Embryonic facial prominence (tissue), 1 donor: ENCODE measurements at regions not wholly inside any gene's neighbourhood (a gene's known extent, or its start where the extent isn't known, plus 50 kb on each side); places are given as distances from the start of the nearest gene placed in this dataset.

Experiments used
- DNase-seq: peaks from one replicate; pipeline ENCODE4 v3.0.0-alpha.2; 2016; ENCODE audit errors: extremely low spot score

DNA sequence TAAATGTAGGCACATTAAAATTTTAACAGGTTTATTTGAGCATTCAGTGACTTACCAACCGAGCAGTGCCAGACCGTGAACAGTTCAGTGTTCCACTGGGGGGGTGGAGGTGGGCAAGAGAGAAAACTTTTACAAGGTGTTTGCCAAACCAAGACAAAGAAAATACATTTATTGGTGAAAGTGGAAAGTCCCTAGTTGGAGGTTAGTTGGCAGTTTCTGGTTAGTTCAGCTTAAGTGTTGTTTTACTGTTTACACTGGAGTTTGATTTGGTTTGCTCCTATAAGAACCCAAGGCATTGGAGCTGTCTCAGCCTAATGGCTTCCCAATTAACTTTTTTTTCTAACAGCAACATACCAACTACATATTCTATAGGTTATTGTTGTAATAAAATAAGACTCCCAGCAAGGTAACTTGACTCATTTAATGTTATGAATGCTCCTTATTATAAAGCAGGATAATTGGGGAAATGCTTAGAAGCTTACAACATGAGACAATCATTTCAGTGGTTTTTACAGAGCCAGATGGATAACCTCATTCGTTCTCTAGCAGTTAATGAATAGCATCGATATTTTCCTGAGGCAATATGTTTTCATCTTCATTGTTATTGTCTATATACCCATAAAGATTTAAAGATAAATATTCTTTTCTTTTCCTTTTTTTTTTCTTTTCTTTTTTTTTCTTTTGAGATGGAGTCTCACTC lies 115.8 kb downstream of the ETNK1 start:
- no peak for DNase-seq

DNA sequence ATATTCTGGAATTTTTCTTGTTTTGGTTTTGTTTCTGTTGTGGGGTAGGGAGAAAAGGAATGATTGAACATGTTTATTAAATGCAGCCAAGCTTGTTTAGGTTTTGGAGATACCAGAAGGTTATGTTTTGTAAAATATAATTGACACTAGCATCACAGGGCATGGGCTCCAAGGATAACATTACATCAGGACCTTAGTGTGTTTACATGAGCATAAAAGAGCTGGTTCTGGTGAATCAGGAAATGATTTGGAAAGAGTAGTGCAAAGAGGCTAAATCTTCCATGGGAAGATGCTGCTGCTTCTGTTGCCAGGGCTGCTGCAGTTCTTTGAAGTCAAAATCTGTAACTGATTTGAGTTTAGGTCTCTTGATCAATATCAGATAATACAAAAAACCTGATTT lies 118.7 kb downstream of the ETNK1 start:
- no peak for DNase-seq

DNA sequence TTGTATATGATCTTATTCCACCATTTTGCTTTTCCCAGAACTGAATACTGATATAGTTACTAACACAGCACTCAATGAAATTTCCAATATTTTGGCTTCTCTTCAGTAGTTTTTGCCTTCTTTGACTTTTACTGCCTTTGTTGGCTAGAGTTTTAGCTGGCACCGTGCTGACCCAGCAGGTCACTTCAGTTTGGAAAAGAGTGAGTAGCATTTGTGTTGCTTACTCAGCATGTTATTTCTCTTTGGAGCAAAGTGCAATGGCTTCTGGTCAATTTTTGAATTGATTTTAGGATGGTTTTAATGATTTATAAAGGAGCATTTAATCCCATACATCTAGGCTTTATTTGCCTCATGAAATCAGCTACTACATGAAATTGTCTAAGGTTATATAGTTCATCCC lies 119.2 kb downstream of the ETNK1 start:
- no peak for DNase-seq

DNA sequence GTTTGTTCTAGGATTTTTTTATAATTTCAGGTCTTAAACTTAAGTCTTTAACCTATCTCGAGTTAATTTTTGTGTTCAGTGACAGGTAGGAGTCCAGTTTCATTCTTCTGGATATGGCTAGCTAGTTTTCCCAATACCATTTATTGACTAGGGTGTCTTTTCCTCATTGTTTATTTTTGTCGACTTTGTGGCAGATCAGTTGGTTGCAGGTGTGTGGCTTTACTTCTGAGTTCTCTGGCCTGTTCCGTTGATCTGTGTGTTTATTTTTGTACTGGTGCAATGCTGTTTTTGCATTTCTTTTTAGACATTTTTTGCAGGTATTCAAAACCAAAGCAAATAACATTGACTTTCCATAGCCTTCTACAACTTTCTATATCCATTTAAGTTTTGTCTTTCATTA lies 121.7 kb downstream of the ETNK1 start:
- DNase-seq, result no peak

DNA sequence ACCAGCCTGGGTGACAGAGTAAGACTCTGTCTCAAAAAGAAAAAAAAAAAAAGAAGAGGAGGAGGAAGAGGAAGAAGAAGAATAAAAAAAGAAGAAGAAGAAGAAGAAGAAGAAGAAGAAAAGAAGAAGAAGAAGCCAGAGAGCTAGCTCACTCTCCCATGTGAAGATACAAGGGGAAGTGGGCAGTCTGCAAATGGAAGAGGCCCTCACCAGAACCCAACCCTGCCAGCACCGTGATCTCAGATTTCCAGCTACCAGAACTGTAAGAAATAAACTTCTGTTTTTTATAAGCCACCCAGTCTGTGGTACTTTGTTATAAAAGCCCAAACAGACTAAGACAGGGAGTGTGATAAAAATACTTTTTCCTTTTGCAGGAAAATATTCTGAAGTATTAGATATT lies 130.7 kb downstream of the ETNK1 start:
- DNase-seq, result no peak

DNA sequence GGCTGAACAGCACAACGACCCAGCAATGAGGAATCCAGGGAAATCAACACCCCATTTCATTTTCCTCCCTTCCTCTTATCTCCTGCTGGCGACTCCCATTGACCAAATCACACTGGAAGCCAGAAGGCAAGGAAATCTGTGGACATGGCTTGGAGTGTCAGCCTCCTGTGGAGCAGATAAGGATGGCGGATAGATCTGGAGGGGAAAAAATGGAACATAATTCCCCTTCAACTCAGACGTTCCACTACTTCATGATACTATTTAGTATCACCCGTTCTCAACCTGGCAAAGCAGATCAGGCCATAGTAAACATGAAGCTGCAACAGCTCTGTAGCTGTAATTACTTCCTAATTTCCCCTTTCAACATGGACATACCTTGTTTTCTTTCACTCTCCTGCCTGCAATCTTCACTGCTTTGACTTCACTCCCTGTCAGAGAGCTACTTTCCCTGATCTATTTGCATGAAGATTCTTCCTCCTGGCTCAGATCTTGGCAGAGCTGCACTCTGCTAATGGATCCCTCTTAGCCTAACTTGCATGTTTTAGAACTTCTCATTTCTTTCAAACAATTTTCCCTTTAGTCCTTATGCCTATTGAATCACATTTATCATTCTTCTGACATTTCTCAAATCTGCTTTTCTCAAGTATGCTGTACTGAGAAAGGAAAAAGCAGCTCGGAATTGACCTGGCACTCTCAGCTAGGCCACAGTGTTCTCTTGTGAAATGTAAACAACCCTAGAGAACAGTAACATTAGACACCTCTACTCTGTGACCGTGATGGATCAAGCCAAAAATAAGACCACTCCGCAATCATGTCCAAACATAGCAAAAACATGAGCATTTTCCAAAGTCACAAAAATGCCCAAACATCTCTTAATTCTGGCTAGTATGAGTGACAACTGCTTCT lies 135.1 kb downstream of the ETNK1 start:
- DNase-seq, result no peak

DNA sequence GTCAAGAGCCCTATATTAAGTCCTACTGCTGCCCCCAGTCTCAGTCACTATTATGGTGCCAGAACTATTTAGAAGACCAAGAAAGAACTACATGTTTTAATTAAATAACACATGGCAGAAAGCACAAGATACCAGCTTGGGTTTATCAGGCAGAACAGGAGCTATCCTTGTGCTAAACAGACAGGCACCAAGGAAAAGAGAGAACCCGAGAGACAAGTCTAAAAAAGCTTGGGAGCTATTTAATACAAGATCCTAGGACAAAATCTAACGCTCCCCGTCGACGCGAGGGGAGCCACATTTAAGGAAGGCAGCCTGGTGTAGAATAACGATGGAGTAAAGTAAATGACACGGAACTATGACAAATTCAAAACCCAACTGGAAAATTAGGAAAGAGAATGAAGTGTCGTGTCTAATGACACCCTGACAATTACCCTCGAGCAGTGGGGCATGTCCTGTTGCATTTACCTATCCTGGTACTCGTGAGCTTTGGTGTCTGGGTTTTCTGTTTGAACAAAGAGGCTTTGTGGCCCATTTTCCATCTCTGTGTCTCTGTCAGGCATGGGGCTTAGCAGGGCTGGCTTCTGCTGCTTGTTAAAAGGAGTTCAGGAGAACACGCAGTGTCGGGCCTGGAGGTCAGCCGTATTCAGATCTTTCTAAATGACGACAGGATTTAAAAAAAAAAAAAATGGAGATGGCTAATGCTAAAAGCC lies 140.6 kb downstream of the ETNK1 start:
- DNase-seq, result no peak

DNA sequence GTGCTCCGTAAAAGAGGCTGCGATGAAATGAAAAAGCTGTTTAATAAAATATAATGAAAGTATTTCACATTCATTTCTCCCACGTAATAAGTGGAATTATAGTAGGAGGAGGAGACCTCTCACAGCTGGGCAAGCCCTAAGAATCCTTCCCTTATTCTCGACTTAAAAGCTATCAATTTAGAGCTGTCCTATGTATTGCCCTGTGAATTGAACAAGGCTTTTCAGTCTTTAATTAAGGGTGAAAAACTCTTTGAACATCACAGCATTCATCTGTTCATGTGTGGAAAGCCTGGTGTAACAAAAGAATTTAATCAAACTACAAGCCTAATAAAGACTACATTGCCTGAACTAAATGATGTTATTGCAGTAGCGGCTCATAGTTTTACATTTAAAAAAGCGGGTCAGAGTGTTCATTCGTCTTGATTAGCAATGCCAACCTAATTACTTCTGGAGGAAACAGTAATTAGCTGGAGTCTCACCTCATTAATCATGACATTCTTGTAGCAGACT lies 142.0 kb downstream of the ETNK1 start:
- no peak for DNase-seq

DNA sequence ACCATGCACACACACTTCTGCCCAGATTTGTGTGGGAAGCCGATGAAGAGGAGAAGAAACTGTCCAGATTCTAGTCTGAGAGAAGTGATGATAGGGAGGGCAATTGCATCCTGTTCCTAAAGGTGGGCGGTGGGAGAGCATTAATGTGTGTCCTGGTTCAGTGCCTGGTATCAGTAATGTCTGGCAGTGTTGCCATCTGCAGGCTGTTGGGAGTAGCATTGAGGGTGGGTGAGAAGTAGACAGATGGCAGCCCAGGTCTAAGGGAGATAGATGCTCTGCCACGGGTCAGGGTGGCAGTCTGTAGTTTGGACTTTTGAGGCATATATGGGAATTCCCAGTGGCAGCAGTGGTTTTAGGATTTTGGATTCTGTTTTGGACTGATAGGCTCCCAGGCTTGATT lies 156.4 kb downstream of the ETNK1 start:
- DNase-seq, result no peak

DNA sequence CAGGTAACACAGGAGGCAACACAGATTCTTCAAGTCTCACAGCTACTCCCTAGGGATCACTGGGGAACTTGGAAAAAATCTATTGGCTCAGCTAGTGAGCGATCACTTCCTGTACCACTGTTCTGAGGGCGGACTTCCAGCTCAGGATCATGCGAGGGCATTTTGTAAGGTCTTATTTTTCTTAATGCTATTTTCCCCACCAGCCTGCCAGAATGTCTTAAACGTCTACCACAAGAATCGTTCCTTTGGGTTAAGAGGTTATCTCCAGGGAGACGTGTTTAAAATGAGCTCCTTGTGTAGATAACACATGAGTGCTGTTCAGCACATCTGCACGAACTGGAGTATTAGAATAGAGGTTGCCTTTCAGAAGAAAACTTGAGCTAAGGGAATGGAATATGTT lies 162.6 kb downstream of the ETNK1 start:
- DNase-seq, result no peak

DNA sequence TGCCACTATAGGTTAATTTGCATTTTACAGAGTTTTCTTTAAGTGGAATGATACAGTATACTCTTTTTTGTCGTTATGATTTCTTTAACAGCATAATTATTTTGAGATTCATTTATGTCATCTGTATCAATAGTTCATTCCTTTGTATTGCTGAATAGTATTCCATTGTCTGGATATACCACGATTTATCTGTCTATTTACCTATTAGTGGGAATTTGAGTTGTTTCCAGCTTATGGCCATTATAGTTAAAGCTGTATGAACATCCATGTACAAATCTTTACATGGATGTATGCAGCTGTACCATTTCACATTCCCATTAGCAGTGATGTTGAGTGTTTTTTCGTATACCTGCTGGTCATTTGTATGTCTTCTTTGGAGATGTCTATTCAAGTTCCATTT lies 163.9 kb downstream of the ETNK1 start:
- DNase-seq, result no peak

DNA sequence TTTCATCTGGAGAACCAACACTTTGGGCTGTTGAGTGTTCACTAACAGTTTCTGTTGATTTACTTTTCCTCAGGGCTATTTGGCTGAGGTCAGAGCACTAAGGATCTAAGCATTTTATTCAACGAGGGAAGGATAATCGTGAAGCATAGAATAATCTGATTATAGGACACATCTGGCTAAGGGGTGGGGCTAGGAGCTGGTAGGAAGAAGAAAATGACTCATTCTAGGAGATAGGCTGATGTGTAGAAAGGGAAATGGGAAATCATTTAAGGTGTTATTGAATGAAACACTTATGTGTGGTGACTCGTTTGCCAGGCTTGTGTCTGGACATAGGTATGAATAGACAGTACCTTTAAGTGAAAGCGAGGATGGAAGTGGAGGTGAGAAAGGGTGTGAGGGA lies 167.2 kb downstream of the ETNK1 start:
- DNase-seq, result no peak

DNA sequence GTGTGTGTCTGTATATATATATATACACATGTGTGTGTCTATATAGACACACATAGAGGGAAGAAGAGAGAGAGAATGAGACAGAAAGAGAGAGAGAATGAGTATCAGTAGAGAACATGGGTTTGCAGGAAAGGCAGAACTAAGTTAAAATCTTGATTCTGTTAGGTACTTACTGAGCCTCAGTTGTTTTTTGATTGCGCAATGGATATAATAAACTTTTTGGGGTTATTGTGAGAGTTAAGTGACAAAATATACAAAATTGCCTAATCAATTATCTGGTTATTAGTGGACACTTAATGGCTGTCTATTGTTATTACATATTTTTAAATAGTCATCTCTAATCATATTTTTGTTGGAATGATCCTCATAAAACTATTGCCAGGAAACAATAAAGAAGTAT lies 169.0 kb downstream of the ETNK1 start:
- no peak for DNase-seq

DNA sequence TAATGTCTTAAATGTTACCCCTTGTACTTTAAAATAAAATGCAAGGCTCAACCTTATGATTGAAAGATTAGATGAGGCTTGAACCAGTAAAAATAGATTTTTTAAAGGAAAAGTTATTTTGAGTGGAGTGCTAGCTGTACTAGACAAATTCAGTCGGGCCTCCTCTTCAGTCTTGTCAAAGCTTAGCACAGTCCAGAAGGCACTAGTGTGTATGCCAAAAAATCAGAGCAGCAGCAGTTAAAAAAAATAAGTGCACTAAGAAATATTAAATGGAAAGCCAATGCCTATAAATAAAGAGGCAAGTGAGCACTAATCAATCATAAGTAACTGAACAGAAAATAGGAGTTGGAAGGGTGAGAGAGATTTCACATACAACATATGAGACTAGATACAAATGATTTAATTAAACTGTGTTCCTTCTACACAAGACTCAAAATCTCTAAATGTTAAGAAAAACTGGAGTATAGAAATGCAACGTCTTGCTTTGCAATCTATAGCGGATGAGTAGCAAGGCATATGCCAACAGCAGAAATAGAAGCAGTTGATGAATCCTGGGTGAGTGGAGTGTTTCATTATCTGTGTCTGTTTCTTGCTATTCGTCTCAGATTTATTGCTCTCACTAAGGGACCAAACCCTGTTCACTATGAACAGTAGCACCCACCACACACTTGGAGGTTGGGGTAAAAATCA lies 172.1 kb downstream of the ETNK1 start:
- no peak for DNase-seq

DNA sequence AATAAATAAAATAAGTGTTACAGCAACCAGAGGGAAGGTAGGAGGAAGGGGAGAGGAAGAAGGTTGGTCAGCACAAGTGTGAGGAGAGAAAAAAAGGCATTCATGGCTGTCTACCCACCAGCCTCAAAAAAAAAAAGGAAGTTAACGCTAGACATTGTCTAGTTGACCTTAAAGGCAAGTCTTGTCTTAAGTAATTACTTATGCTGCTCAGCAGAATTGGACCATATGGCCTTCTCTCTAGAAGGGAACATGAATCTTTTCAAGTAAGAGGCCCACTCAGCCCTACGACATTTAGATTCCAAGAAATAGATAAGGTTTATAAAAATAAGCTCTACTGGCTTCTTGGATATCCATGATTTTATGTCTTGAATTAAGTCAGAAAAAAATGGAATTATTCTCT lies 172.7 kb downstream of the ETNK1 start:
- DNase-seq, result no peak

DNA sequence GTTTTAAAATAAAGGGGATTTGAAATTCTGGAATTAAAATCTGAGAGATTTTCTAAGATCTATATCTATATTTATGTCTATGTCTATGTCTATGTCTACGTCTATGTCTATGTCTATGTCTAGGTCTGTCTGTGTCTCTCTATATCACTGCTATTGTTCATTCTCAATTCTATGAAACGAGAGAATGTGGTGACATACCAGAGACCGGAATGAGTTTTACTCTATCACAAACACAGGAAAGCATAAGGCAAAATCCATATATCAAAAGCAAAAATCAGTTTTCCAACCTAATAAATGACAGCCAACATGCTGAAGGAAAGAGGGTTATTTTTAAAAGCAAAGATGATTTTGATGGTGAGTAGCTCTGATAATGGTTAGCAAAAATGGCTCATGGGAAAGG lies 173.1 kb downstream of the ETNK1 start:
- DNase-seq, result no peak

DNA sequence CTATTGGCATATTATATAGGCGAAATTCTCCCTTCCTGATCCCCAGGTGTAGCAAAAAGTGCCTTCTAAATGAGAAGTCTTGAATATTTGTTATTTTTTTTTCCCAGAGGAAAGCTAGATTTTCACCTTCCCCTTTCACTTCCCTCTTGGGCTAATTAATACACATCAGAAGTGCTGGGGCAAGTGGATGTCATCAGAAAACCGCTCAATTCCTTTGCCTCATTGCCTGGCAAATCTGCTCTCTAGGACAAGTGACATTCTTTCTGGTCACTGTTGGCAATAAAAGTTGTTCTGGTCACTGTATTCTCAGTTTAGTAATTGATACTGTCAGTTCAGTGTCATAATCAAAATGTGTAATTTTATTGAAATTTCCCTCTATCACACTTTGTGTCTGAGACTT lies 174.5 kb downstream of the ETNK1 start:
- no peak for DNase-seq

DNA sequence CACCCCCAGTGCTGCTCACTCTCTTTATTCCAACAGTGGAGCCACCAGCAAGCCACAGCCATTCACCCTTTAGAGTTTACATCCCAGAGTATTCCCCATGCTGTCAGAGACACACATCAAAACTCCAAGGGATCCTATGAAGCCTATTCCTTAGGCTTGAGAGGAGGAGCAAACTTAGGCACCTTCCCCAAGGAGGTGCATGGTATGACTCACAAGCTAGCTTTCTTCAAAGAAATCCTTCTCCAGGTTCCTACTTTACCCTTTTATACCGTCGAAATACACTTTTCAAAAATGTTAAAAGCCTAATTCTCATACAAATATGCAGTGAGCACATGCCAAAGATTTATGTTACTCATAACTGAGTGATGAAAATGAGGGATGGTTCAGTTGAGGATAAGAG lies 175.4 kb downstream of the ETNK1 start:
- no peak for DNase-seq

DNA sequence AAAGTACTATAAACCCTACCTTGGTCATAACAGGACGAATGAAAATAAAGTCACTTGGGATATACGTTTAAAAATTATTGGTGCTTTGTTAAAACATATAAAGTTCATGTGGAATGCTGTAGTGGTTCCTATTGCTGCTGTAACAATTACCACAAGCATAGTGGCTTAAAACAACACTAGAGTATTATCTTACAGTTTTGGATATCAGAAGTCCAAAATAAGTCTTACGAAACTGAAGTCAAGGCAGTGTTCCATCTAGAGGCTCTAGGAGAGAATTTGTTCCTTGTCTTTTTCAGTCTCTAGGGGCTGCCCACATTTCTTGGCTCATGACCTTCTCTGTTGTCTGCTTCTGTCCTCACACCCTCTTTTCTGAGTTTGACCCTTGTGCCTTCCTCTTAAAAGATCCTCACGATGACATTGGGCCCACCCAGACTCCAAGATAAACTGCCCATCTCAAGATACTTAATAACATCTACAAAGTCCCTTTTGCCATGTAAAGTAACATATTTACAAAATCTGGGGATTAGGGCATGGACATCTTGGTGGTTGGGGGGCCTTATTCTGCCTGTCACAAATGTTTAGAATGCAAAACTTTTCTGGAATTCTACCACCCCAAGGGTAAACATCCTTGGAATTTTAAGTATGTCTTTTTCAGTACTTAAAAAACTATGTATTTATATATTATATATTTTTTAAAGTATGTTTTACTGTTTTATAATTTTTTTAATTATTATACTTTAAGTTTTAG lies 178.1 kb downstream of the ETNK1 start:
- no peak for DNase-seq

DNA sequence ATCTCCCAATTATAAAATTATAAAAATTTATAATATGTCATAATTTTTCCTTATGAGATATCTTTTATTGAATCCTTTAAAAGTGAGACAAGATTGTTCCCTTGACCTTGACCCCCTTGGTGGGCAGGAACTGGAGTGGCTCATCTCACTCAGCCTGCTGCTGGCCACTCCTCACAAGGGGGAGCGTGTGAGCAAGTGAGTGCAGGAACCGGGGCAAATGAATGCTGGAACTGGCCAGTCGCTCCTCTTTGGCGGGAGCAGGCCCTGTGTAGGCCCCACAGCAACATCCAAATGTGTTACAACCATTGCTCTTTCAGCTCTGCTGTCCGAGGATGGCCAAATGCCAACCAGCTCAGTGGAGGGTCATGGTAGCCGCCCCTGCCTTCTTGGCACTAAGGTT lies 178.8 kb downstream of the ETNK1 start:
- DNase-seq, result no peak

DNA sequence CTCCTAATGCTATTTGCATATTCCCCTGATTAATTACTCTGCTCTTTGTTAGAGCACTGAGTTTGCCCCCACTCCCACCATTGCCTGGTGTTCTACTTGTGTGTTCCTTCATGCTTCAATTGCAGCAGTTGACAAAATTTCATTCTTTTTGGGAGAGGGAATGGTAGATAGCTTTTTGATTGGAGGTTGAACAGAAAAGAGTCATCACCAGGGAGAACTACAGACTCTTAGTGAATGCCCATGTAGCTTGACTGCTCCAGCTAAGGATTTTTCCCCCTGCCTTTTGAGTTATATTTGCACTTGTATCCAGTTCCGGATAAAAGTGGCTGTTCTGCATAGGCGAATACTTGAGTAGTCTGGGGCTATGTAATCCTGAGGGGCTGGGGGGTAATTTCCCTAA lies 183.9 kb downstream of the ETNK1 start:
- no peak for DNase-seq
